Spleen (tissue), 11 donors: ENCODE measurements at regions not wholly inside any gene's neighbourhood (a gene's known extent, or its start where the extent isn't known, plus 50 kb on each side); places are given as distances from the start of the nearest gene placed in this dataset.

Experiments used
- DNase-seq: peaks from one replicate; pipeline ENCODE4 v3.0.0-alpha.2; 2020
- H3K27ac ChIP-seq, 8 donors: fragments of 200-600 bp; sonication (generic) in 7 of 8; 1 replicate in 4 of 8; 2 replicates in 4 of 8; pipeline versions ENCODE4 v1.5.0 to v1.8.0; 2016 to 2021; ENCODE audit warnings: inconsistent platforms in 4 of 8, mild to moderate bottlenecking in 4 of 8, moderate library complexity in 1 of 8
- H3K27me3 ChIP-seq, 7 donors: fragments of 200-600 bp; sonication (generic) in 6 of 7; replicated peaks in 1 of 7; 1 replicate in 4 of 7; 2 replicates in 3 of 7; pipeline versions ENCODE4 v1.5.0 to v1.8.0; 2016 to 2021; ENCODE audit warnings: inconsistent platforms in 3 of 7, mild to moderate bottlenecking in 1 of 7
- H3K36me3 ChIP-seq, 6 donors: fragments of 200-600 bp; sonication (generic) in 5 of 6; 1 replicate in 4 of 6; 2 replicates in 2 of 6; pipeline versions ENCODE4 v1.5.0 to v1.8.0; 2016 to 2021; ENCODE audit warnings: inconsistent platforms in 2 of 6
- H3K4me1 ChIP-seq, 6 donors: fragments of 200-600 bp; sonication (generic) in 5 of 6; 1 replicate in 3 of 6; 2 replicates in 3 of 6; pipeline versions ENCODE4 v1.5.0 to v1.8.0; 2016 to 2021; ENCODE audit warnings: inconsistent platforms in 3 of 6
- H3K4me3 ChIP-seq, 8 donors: fragments of 200-600 bp; sonication (generic) in 7 of 8; 1 replicate in 4 of 8; 2 replicates in 4 of 8; pipeline versions ENCODE4 v1.5.0 to v1.8.0; 2016 to 2021; ENCODE audit warnings: inconsistent platforms in 4 of 8, mild to moderate bottlenecking in 4 of 8, moderate library complexity in 2 of 8
- H3K9me3 ChIP-seq, 8 donors: fragments of 200-600 bp; sonication (generic) in 7 of 8; 1 replicate in 4 of 8; 2 replicates in 4 of 8; pipeline versions ENCODE4 v1.5.0 to v1.8.0; 2016 to 2021; ENCODE audit warnings: inconsistent platforms in 4 of 8
- CTCF ChIP-seq, 11 experiments: fragments of 200-600 bp in 7 of 11; fragments of 450-650 bp in 4 of 11; sonication (generic) in 4 of 11; IDR thresholded peaks in 8 of 11; conservative IDR thresholded peaks in 3 of 11; 1 replicate in 7 of 11; 2 replicates in 4 of 11; pipeline versions ENCODE4 v1.4.0 to v1.8.0; 2016 to 2021; ENCODE audit warnings: antibody characterized with exemption in 11 of 11, inconsistent platforms in 4 of 11, mild to moderate bottlenecking in 1 of 11
- POLR2A ChIP-seq, 3 donors: fragments of 450-650 bp; IDR thresholded peaks; one replicate each; pipeline ENCODE4 v1.5.1; 2017; ENCODE audit warnings: antibody characterized with exemption in 3 of 3, mild to moderate bottlenecking in 1 of 3
- POLR2AphosphoS5 ChIP-seq, 3 donors: sonication (generic); formaldehyde crosslinking; IDR thresholded peaks; one replicate each; pipeline ENCODE4 v1.5.1; 2017; ENCODE audit warnings: antibody characterized with exemption in 3 of 3
- WGBS, 5 donors: extraction: QIAGEN DNeasy Blood & Tissue Kit in 3 of 5; methylation state at CpG; one replicate each; pipeline versions ENCODE4 v1.1.5 to v1.1.7; 2013 to 2018; 5-methylcytosine and 5-hydroxymethylcytosine counted together
- intact Hi-C: fragments of 100-400 bp; cut with DNase I; formaldehyde crosslinking; loops from one replicate; pipeline ENCODE4 v1.15.0; 2023; ENCODE audit warnings: low total_unique reads
- donor health status: healthy with polysubstance abuse.
- donor health status: DM: no; HTN: no; CAD: no; lungs with moderate emphysema.
- donor health status: DM: no; HTN: no; CAD: no.
- donor health status: Bipolar disorder and iron deficiency.
- donor health status: healthy.
- donor health status: DM: no; HTN: no; CAD: no.
- donor health status: DM: yes; HTN: yes; CAD: no.

DNA sequence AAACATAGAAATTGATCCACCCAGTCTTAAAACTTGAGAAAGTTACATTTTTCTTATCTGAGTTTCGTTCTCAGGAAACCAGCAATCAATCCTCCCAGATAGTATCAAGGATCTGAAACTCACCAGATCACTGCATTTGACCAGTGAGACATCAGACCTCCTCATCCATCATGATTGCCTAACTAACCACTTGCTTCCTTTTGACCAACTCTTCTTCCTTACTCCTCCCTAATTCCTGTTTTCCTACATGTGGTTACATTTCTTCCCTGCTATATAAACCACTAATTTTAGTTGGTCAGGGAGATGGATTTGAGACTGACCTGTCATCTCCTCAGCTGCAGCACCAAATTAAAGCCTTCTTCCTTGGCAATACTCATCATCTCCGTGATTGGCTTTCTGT lies 357.1 kb upstream of the POU3F2 start:
- H3K27me3 ChIP-seq: no peaks in the 10 kb centered on the region
- intact Hi-C loops: no loop called here
- WGBS, 5 donors: 40 to 56% (median 47%) methylated on average over 2 of the region's 2 CpGs
- DNase-seq: no peak
- H3K4me3 ChIP-seq: no peak overlapping the region
- no peaks in the 10 kb centered on the region for H3K36me3 ChIP-seq
- H3K9me3 ChIP-seq: peaks cover 0 to 5% (median 0%) of the 10 kb centered on the region in 8 donors
- H3K4me1 ChIP-seq: no peaks in the 10 kb centered on the region
- no peak for TF ChIP-seq POLR2A (IDR thresholded peaks at IDR 0.05)
- no peak for TF ChIP-seq CTCF (IDR thresholded peaks at IDR 0.05 in 8 of 11, conservative IDR thresholded peaks at IDR 0.05 in 3 of 11)
- no peak for TF ChIP-seq POLR2AphosphoS5 (IDR thresholded peaks at IDR 0.05)
- H3K27ac ChIP-seq: no peak overlapping the region

GRCh38 chr6:98484696-98485095 lies 349.7 kb upstream of the POU3F2 start:
- no peak for DNase-seq
- Histone ChIP-seq H3K4me1 (no peaks in the 10 kb centered on the region), H3K27me3 (no peaks in the 10 kb centered on the region), H3K36me3 (no peaks in the 10 kb centered on the region), H3K9me3 (peaks cover 0 to 5% (median 0%) of the 10 kb centered on the region in 8 donors), H3K27ac (no peak overlapping the region), H3K4me3 (no peak overlapping the region)
- intact Hi-C loops: no loop called here
- TF ChIP-seq POLR2A (IDR thresholded peaks at IDR 0.05) (no peak), POLR2AphosphoS5 (IDR thresholded peaks at IDR 0.05) (no peak), CTCF (IDR thresholded peaks at IDR 0.05 in 8 of 11, conservative IDR thresholded peaks at IDR 0.05 in 3 of 11) (no peak)
- 56 to 72% (median 64%) methylated on average over 6 of the region's 6 CpGs for WGBS, 5 donors

GRCh38 chr6:98485593-98485992 lies 348.8 kb upstream of the POU3F2 start:
- no peak for DNase-seq
- no peaks in the 10 kb centered on the region for H3K4me1 ChIP-seq
- no peak overlapping the region for H3K4me3 ChIP-seq
- H3K27ac ChIP-seq: no peak overlapping the region
- H3K27me3 ChIP-seq: no peaks in the 10 kb centered on the region
- no peaks in the 10 kb centered on the region for H3K9me3 ChIP-seq
- TF ChIP-seq CTCF (IDR thresholded peaks at IDR 0.05 in 8 of 11, conservative IDR thresholded peaks at IDR 0.05 in 3 of 11): no peak
- H3K36me3 ChIP-seq: no peaks in the 10 kb centered on the region
- intact Hi-C loops: no loop called here

- TF ChIP-seq POLR2AphosphoS5 (IDR thresholded peaks at IDR 0.05) (no peak), POLR2A (IDR thresholded peaks at IDR 0.05) (no peak), CTCF (IDR thresholded peaks at IDR 0.05 in 8 of 11, conservative IDR thresholded peaks at IDR 0.05 in 3 of 11) (no peak)
- DNase-seq: no peak
- H3K4me1 ChIP-seq: no peaks in the 10 kb centered on the region
Measured at GRCh38 chr6:98486057-98486456, 348.3 kb upstream of the POU3F2 start.

More at GRCh38 chr6:98486057-98486456, 348.3 kb upstream of the POU3F2 start:
- Histone ChIP-seq H3K27me3 (no peaks in the 10 kb centered on the region), H3K36me3 (no peaks in the 10 kb centered on the region), H3K9me3 (no peaks in the 10 kb centered on the region), H3K27ac (no peak overlapping the region), H3K4me3 (no peak overlapping the region)
- 33 to 56% (median 49%) methylated on average over 2 of the region's 2 CpGs for WGBS, 5 donors
- intact Hi-C loops: no loop called here
